ENCODE measurements at regions not wholly inside any gene's neighbourhood (a gene's known extent, or its start where the extent isn't known, plus 50 kb on each side); places are given as distances from the start of the nearest gene placed in this dataset.

DNA sequence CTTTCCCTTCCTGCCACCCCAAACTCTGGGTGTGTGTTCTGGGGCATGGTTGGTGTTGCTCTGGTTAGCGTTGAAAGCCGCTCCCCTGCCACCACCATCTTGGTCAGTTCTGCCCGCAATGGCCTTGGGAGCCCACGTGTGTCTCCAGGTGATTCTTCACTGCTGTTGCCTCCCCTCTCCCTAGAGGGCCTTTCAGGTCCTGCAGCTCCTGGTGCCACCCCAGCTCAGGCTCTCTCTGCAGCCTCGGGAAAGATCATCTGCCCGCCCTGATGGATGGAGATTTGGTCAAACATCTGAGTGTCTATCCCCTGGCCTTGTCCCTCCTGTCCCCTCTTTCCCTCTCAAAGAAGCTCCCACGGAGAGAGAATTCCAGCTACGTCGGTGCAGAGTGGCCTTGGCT is 241.3 kb downstream of the RBFOX3 start:
- TF ChIP-seq CTCF (IDR thresholded peaks at IDR 0.05) (no peak), POLR2A (IDR thresholded peaks at IDR 0.05) (no peak)
